Mesendoderm (in vitro differentiated cells): ENCODE measurements at regions not wholly inside any gene's neighbourhood (a gene's known extent, or its start where the extent isn't known, plus 50 kb on each side); places are given as distances from the start of the nearest gene placed in this dataset.

Experiments used
- DNase-seq: peaks from one replicate; pipeline ENCODE4 v3.0.0; 2013
- H2AK5ac ChIP-seq: 2 replicates; pipeline ENCODE4 v1.6.1; 2013; ENCODE audit warnings: low read length, inconsistent platforms
- H2BK120ac ChIP-seq: 2 replicates; pipeline ENCODE4 v1.6.1; 2013; ENCODE audit warnings: low read depth, mild to moderate bottlenecking, low read length, moderate library complexity, mixed read lengths
- H2BK15ac ChIP-seq: replicated peaks from 2 replicates; pipeline ENCODE4 v1.6.1; 2013; ENCODE audit warnings: low read depth, mild to moderate bottlenecking, moderate library complexity
- H2BK5ac ChIP-seq: 2 replicates; pipeline ENCODE4 v1.6.1; 2013; ENCODE audit warnings: low read length, inconsistent platforms
- H3K18ac ChIP-seq: 2 replicates; pipeline ENCODE4 v1.6.1; 2013; ENCODE audit warnings: mild to moderate bottlenecking, low read length, mixed read lengths
- H3K23ac ChIP-seq: one replicate; pipeline ENCODE4 v1.6.1; 2013; ENCODE audit warnings: low read length
- H3K27ac ChIP-seq: 2 replicates; pipeline ENCODE4 v1.5.1; 2013; ENCODE audit warnings: low read depth, mild to moderate bottlenecking, inconsistent platforms, low read length, moderate library complexity
- H3K27me3 ChIP-seq: 2 replicates; pipeline ENCODE4 v1.6.1; 2013; ENCODE audit warnings: low read length, control low read depth, mild to moderate bottlenecking, inconsistent platforms; ENCODE audit not compliant: insufficient read depth, poor library complexity
- H3K36me3 ChIP-seq: 2 replicates; pipeline ENCODE4 v1.6.1; 2013; ENCODE audit warnings: low read length, inconsistent platforms; ENCODE audit not compliant: control insufficient read depth, insufficient read depth
- H3K4ac ChIP-seq: one replicate; pipeline ENCODE4 v1.6.1; 2013; ENCODE audit warnings: low read depth, mild to moderate bottlenecking, low read length, moderate library complexity
- H3K4me1 ChIP-seq: 2 replicates; pipeline ENCODE4 v1.6.1; 2013; ENCODE audit warnings: low read depth, low read length, inconsistent platforms; ENCODE audit not compliant: control insufficient read depth
- H3K4me2 ChIP-seq: 2 replicates; pipeline ENCODE4 v1.6.1; 2013; ENCODE audit warnings: low read length
- H3K4me3 ChIP-seq: 2 replicates; pipeline ENCODE4 v1.5.1; 2013; ENCODE audit warnings: mild to moderate bottlenecking, low read length
- H3K56ac ChIP-seq: one replicate; pipeline ENCODE4 v1.6.1; 2013; ENCODE audit warnings: low read length
- H3K79me1 ChIP-seq: 2 replicates; pipeline ENCODE4 v1.6.1; 2013; ENCODE audit warnings: low read length, inconsistent platforms
- H3K79me2 ChIP-seq: 2 replicates; pipeline ENCODE4 v1.6.1; 2013; ENCODE audit warnings: mild to moderate bottlenecking, low read length; ENCODE audit not compliant: control insufficient read depth, insufficient read depth
- H3K9ac ChIP-seq: 2 replicates; pipeline ENCODE4 v1.6.1; 2013; ENCODE audit warnings: low read length, inconsistent platforms
- H4K5ac ChIP-seq: one replicate; pipeline ENCODE4 v1.6.1; 2013; ENCODE audit warnings: low read length
- H4K8ac ChIP-seq: one replicate; pipeline ENCODE4 v1.6.1; 2013; ENCODE audit warnings: low read depth, mild to moderate bottlenecking, control low read depth, low read length, moderate library complexity
- WGBS: extraction: QIAGEN DNeasy Blood & Tissue Kit; methylation state at CpG from one replicate; pipeline ENCODE4 v1.1.7; 2013; ENCODE audit warnings: low lambda C conversion rate, missing lambda C conversion rate; ENCODE audit not compliant: insufficient coverage; ENCODE audit errors: extremely low coverage; 5-methylcytosine and 5-hydroxymethylcytosine counted together

- Histone ChIP-seq H2BK5ac (no peak overlapping the region), H2BK15ac (no peak overlapping the region), H3K79me2 (no peaks in the 10 kb centered on the region), H3K79me1 (no peaks in the 10 kb centered on the region), H3K4me2 (no peak overlapping the region), H3K56ac (no peak overlapping the region), H3K4ac (no peak overlapping the region), H4K8ac (no peak overlapping the region), H3K23ac (no peak overlapping the region), H3K36me3 (no peaks in the 10 kb centered on the region), H3K27ac (no peak overlapping the region), H3K4me3 (no peak overlapping the region), H3K18ac (no peak overlapping the region), H3K4me1 (no peaks in the 10 kb centered on the region), H3K9ac (no peak overlapping the region), H4K5ac (no peak overlapping the region), H3K27me3 (no peaks in the 10 kb centered on the region), H2BK120ac (no peak overlapping the region), H2AK5ac (no peak overlapping the region)
- no peak for DNase-seq
- no CpG with 5 or more reads among the region's 5 CpGs for WGBS
Measured at GRCh38 chr5:45189481-45189880, 380.7 kb downstream of the MRPS30 start.

- no peak overlapping the region for H2BK15ac ChIP-seq
- no peaks in the 10 kb centered on the region for H3K27me3 ChIP-seq
- H3K36me3 ChIP-seq = no peaks in the 10 kb centered on the region
- no peak overlapping the region for H3K56ac ChIP-seq
- H3K23ac ChIP-seq = no peak overlapping the region
- H3K79me1 ChIP-seq = no peaks in the 10 kb centered on the region
- H4K8ac ChIP-seq = no peak overlapping the region
- no peak overlapping the region for H3K9ac ChIP-seq
- no peak for DNase-seq
- no peaks in the 10 kb centered on the region for H3K79me2 ChIP-seq
- H4K5ac ChIP-seq = no peak overlapping the region
- H3K18ac ChIP-seq = no peak overlapping the region
- H3K4me2 ChIP-seq = no peak overlapping the region
- H2BK5ac ChIP-seq = no peak overlapping the region
- H3K4ac ChIP-seq = no peak overlapping the region
- no peak overlapping the region for H3K27ac ChIP-seq
- no peak overlapping the region for H2AK5ac ChIP-seq
- H3K4me3 ChIP-seq = no peak overlapping the region
- H3K4me1 ChIP-seq = no peaks in the 10 kb centered on the region
- WGBS = no CpG with 5 or more reads among the region's 1 CpG
- H2BK120ac ChIP-seq = no peak overlapping the region
Measured at GRCh38 chr5:45195026-45195425, 386.3 kb downstream of the MRPS30 start.
